ENCODE measurements at regions not wholly inside any gene's neighbourhood (a gene's known extent, or its start where the extent isn't known, plus 50 kb on each side); places are given as distances from the start of the nearest gene placed in this dataset.

GRCh38 chr1:172895050-172895460, 155.7 kb downstream of the TNFSF18 start:
- TF ChIP-seq CTCF (conservative IDR thresholded peaks at IDR 0.05; ENCODE audit: low read depth, low read length) (no peak), EZH2 (IDR thresholded peaks at IDR 0.05; ENCODE audit: borderline replicate concordance, low read depth, low read length, poor library complexity, severe bottlenecking) (no peak)
